ENCODE measurements at regions not wholly inside any gene's neighbourhood (a gene's known extent, or its start where the extent isn't known, plus 50 kb on each side); places are given as distances from the start of the nearest gene placed in this dataset.

GRCh38 chr4:84269536-84270044, 229.5 kb downstream of the NKX6-1 start:
- DNase-seq (ENCODE audit: extremely low spot score in 2 of 2), result no peak
- H3K9me3 ChIP-seq, result no peaks in the 10 kb centered on the region
- intact Hi-C loops (cut with DNase I), result no loop called here
- TF ChIP-seq POLR2A (IDR thresholded peaks at IDR 0.05) (no peak), CTCF (IDR thresholded peaks at IDR 0.05) (no peak), POLR2AphosphoS5 (IDR thresholded peaks at IDR 0.05; ENCODE audit: insufficient read depth in 1 of 2, low read depth in 1 of 2) (no peak)
- H3K4me3 ChIP-seq, result no peak overlapping the region
- no peak overlapping the region for H3K27ac ChIP-seq
- H3K27me3 ChIP-seq, result no peaks in the 10 kb centered on the region
- H3K4me1 ChIP-seq, result no peaks in the 10 kb centered on the region
- H3K36me3 ChIP-seq, result no peaks in the 10 kb centered on the region

GRCh38 chr4:84264652-84265051, 234.4 kb downstream of the NKX6-1 start:
- no peak overlapping the region for H3K27ac ChIP-seq
- no peaks in the 10 kb centered on the region for H3K27me3 ChIP-seq
- no peaks in the 10 kb centered on the region for H3K36me3 ChIP-seq
- H3K4me3 ChIP-seq, result no peak overlapping the region
- no peaks in the 10 kb centered on the region for H3K4me1 ChIP-seq
- DNase-seq (ENCODE audit: extremely low spot score in 2 of 2), result no peak
- H3K9me3 ChIP-seq, result peaks cover 10% of the 10 kb centered on the region
- TF ChIP-seq CTCF (IDR thresholded peaks at IDR 0.05), result no peak
- no peak for TF ChIP-seq POLR2A (IDR thresholded peaks at IDR 0.05)
- TF ChIP-seq POLR2AphosphoS5 (IDR thresholded peaks at IDR 0.05; ENCODE audit: insufficient read depth in 1 of 2, low read depth in 1 of 2), result no peak
- intact Hi-C loops (cut with DNase I), result no loop called here

DNA sequence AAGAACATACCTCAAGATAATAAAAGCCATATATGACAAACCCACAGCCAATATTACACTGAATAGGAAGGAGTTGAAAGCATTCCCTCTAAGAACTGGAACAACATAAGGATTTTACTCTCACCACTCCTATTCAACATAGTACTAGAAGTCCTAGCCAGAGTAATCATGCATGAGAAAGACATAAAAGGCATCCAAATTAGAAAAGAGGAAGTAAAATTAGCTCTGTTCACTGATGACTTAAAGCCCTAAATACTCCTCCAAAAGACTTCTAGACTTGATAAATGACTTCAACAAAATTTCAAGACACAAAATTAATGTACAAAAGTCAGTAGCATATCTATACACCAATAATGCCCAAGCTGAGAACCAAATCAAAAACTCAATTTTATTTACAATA, 235.7 kb downstream of the NKX6-1 start:
- no peak for DNase-seq (ENCODE audit: extremely low spot score in 2 of 2)
- no peak overlapping the region for H3K27ac ChIP-seq
- peaks cover 10% of the 10 kb centered on the region for H3K9me3 ChIP-seq
- no peak overlapping the region for H3K4me3 ChIP-seq
- no peaks in the 10 kb centered on the region for H3K27me3 ChIP-seq
- intact Hi-C loops (cut with DNase I), result no loop called here
- no peaks in the 10 kb centered on the region for H3K36me3 ChIP-seq
- TF ChIP-seq CTCF (IDR thresholded peaks at IDR 0.05) (no peak), POLR2A (IDR thresholded peaks at IDR 0.05) (no peak), POLR2AphosphoS5 (IDR thresholded peaks at IDR 0.05; ENCODE audit: insufficient read depth in 1 of 2, low read depth in 1 of 2) (no peak)
- H3K4me1 ChIP-seq, result no peaks in the 10 kb centered on the region

GRCh38 chr4:84260495-84260894, 238.6 kb downstream of the NKX6-1 start:
- Histone ChIP-seq H3K27ac (no peak overlapping the region), H3K27me3 (no peaks in the 10 kb centered on the region), H3K36me3 (no peaks in the 10 kb centered on the region), H3K4me1 (no peaks in the 10 kb centered on the region), H3K4me3 (no peak overlapping the region), H3K9me3 (peaks cover 10% of the 10 kb centered on the region)
- DNase-seq (ENCODE audit: extremely low spot score in 2 of 2), result no peak
- TF ChIP-seq POLR2A (IDR thresholded peaks at IDR 0.05) (no peak), POLR2AphosphoS5 (IDR thresholded peaks at IDR 0.05; ENCODE audit: insufficient read depth in 1 of 2, low read depth in 1 of 2) (no peak), CTCF (IDR thresholded peaks at IDR 0.05) (no peak)
- intact Hi-C loops (cut with DNase I), result no loop called here

DNA sequence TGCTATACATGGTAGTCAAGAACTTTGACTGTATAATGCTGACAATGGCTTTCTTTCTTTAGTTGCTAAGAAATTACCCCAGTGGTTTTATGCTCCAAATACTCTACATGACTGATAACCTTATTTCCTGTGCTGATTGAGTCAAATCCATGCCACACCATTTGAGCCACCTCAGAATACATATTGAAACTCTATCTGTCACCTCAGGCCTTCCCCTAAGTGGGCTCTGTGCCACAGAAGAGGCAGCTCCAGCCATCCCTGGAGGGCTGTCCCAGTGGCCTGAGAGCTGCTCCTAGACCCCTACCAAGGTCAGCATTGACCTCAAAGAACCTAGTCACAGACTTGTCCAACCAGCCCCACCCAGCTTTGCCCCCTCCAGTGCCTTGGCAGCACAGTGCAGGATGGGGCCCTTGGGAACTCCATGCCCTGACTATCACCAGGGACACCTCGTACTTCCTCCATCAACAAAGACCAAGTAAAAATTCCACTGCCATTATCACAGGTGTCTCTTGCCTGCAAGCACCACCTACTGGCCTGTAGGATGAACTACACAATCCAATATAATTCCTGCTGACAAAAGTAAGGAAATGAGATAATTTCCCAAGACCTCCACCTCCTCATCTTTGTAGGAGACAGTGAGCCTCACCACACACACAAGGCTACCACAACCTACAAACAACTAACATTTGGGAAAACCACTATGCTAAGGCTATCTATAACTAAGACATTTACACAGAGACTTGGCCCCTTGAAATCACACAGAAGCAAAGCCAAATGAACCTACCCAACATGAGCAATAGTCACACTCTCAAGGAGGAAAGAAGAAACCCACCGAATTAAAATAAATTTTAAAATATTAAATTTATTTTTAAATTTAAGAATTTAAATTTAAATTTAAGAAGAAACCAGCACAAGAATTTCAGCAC, 239.9 kb downstream of the NKX6-1 start:
- H3K36me3 ChIP-seq, result no peaks in the 10 kb centered on the region
- no peak overlapping the region for H3K27ac ChIP-seq
- H3K9me3 ChIP-seq, result peaks cover 10% of the 10 kb centered on the region
- H3K4me3 ChIP-seq, result no peak overlapping the region
- TF ChIP-seq POLR2AphosphoS5 (IDR thresholded peaks at IDR 0.05; ENCODE audit: insufficient read depth in 1 of 2, low read depth in 1 of 2) (no peak), POLR2A (IDR thresholded peaks at IDR 0.05) (no peak), CTCF (IDR thresholded peaks at IDR 0.05) (no peak)
- intact Hi-C loops (cut with DNase I), result no loop called here
- no peak for DNase-seq (ENCODE audit: extremely low spot score in 2 of 2)
- no peaks in the 10 kb centered on the region for H3K27me3 ChIP-seq
- no peaks in the 10 kb centered on the region for H3K4me1 ChIP-seq

All from vagina (tissue), 2 donors.